Tibial nerve (tissue), 4 donors: ENCODE measurements at regions not wholly inside any gene's neighbourhood (a gene's known extent, or its start where the extent isn't known, plus 50 kb on each side); places are given as distances from the start of the nearest gene placed in this dataset.

ENCODE experiments used
- DNase-seq, 2 donors: peaks; one replicate each; pipeline ENCODE4 v3.0.0-alpha.2; 2019; ENCODE audit warnings: low spot score in 2 of 2
- H3K27ac ChIP-seq, 4 donors: fragments of 200-600 bp; sonication (generic) in 3 of 4; one replicate each; pipeline ENCODE4 v1.5.1; 2017 to 2019; ENCODE audit warnings: mild to moderate bottlenecking in 1 of 4
- H3K27me3 ChIP-seq, 2 donors: fragments of 200-600 bp; sonication (generic) in 1 of 2; one replicate each; pipeline versions ENCODE4 v1.5.1 to v1.6.0; 2017 to 2019
- H3K36me3 ChIP-seq, 3 donors: fragments of 200-600 bp; sonication (generic); one replicate each; pipeline ENCODE4 v1.5.1; 2018 to 2019
- H3K4me1 ChIP-seq, 4 donors: fragments of 200-600 bp; sonication (generic) in 3 of 4; one replicate each; pipeline ENCODE4 v1.5.1; 2017 to 2019
- H3K4me3 ChIP-seq, 4 donors: fragments of 200-600 bp; sonication (generic) in 3 of 4; one replicate each; pipeline ENCODE4 v1.5.1; 2017 to 2019; ENCODE audit warnings: mild to moderate bottlenecking in 1 of 4, moderate library complexity in 1 of 4
- H3K9me3 ChIP-seq, 4 donors: fragments of 200-600 bp; sonication (generic) in 3 of 4; one replicate each; pipeline ENCODE4 v1.5.1; 2017 to 2019
- CTCF ChIP-seq, 5 experiments: fragments of 200-600 bp in 3 of 5; fragments of 450-650 bp in 2 of 5; sonication (generic) in 3 of 5; IDR thresholded peaks; one replicate each; pipeline ENCODE4 v1.5.1; 2016 to 2019; ENCODE audit warnings: antibody characterized with exemption in 5 of 5, mild to moderate bottlenecking in 3 of 5, moderate library complexity in 2 of 5
- EP300 ChIP-seq, 2 donors: sonication (generic); formaldehyde crosslinking; IDR thresholded peaks; one replicate each; pipeline ENCODE4 v1.6.1; 2017; ENCODE audit warnings: antibody characterized with exemption in 2 of 2, mild to moderate bottlenecking in 1 of 2
- POLR2A ChIP-seq, 2 donors: fragments of 450-650 bp; IDR thresholded peaks; one replicate each; pipeline ENCODE4 v1.6.1; 2017; ENCODE audit warnings: antibody characterized with exemption in 2 of 2, mild to moderate bottlenecking in 2 of 2, moderate library complexity in 2 of 2
- WGBS, 2 donors: methylation state at CpG; one replicate each; pipeline ENCODE4 v1.1.5; 2018; 5-methylcytosine and 5-hydroxymethylcytosine counted together

GRCh38 chr2:3023531-3023930 is 354.1 kb downstream of the EIPR1 start:
- WGBS, 2 donors: 85 to 86% methylated on average over 7 of the region's 7 CpGs
- H3K4me3 ChIP-seq: no peak overlapping the region
- H3K4me1 ChIP-seq: no peaks in the 10 kb centered on the region
- no peak for TF ChIP-seq POLR2A (IDR thresholded peaks at IDR 0.05)
- TF ChIP-seq EP300 (IDR thresholded peaks at IDR 0.05): no peak
- no peak for TF ChIP-seq CTCF (IDR thresholded peaks at IDR 0.05)
- DNase-seq: no peak
- H3K27me3 ChIP-seq: no peaks in the 10 kb centered on the region
- H3K27ac ChIP-seq: no peak overlapping the region
- H3K36me3 ChIP-seq: no peaks in the 10 kb centered on the region
- H3K9me3 ChIP-seq: peaks cover 0 to 3% (median 0%) of the 10 kb centered on the region in 4 donors

GRCh38 chr2:3022841-3023372 is 354.7 kb downstream of the EIPR1 start:
- H3K27me3 ChIP-seq: no peaks in the 10 kb centered on the region
- no peak overlapping the region for H3K4me3 ChIP-seq
- H3K4me1 ChIP-seq: no peaks in the 10 kb centered on the region
- peaks cover 0 to 3% (median 0%) of the 10 kb centered on the region in 4 donors for H3K9me3 ChIP-seq
- H3K27ac ChIP-seq: no peak overlapping the region
- no peaks in the 10 kb centered on the region for H3K36me3 ChIP-seq
- no peak for TF ChIP-seq EP300 (IDR thresholded peaks at IDR 0.05)
- no peak for TF ChIP-seq POLR2A (IDR thresholded peaks at IDR 0.05)
- TF ChIP-seq CTCF (IDR thresholded peaks at IDR 0.05): no peak
- 78 to 80% methylated on average over 9 of the region's 9 CpGs for WGBS, 2 donors
- DNase-seq: no peak

GRCh38 chr2:3021720-3022119 is 355.9 kb downstream of the EIPR1 start:
- Histone ChIP-seq H3K27me3 (no peaks in the 10 kb centered on the region), H3K27ac (no peak overlapping the region), H3K9me3 (peaks cover 0 to 14% (median 0%) of the 10 kb centered on the region in 4 donors), H3K36me3 (no peaks in the 10 kb centered on the region), H3K4me1 (no peaks in the 10 kb centered on the region), H3K4me3 (no peak overlapping the region)
- no peak for DNase-seq
- TF ChIP-seq EP300 (IDR thresholded peaks at IDR 0.05): no peak
- 86 to 92% methylated on average over 8 of the region's 8 CpGs for WGBS, 2 donors

- Histone ChIP-seq H3K9me3 (peaks cover 0 to 28% (median 0%) of the 10 kb centered on the region in 4 donors), H3K27me3 (no peaks in the 10 kb centered on the region), H3K4me1 (no peaks in the 10 kb centered on the region), H3K4me3 (no peak overlapping the region), H3K27ac (no peak overlapping the region), H3K36me3 (no peaks in the 10 kb centered on the region)
- DNase-seq: no peak
- TF ChIP-seq CTCF (IDR thresholded peaks at IDR 0.05) (no peak), EP300 (IDR thresholded peaks at IDR 0.05) (no peak), POLR2A (IDR thresholded peaks at IDR 0.05) (no peak)
- 65 to 72% methylated on average over 4 of the region's 4 CpGs for WGBS, 2 donors
Observed at GRCh38 chr2:3010001-3010400, 367.6 kb downstream of the EIPR1 start.

GRCh38 chr2:3009483-3009882 is 368.1 kb downstream of the EIPR1 start:
- H3K4me1 ChIP-seq: no peaks in the 10 kb centered on the region
- no peak overlapping the region for H3K27ac ChIP-seq
- H3K27me3 ChIP-seq: no peaks in the 10 kb centered on the region
- DNase-seq: no peak
- peaks cover 0 to 26% (median 0%) of the 10 kb centered on the region in 4 donors for H3K9me3 ChIP-seq
- no peak overlapping the region for H3K4me3 ChIP-seq
- no peaks in the 10 kb centered on the region for H3K36me3 ChIP-seq
- no peak for TF ChIP-seq EP300 (IDR thresholded peaks at IDR 0.05)
- TF ChIP-seq CTCF (IDR thresholded peaks at IDR 0.05): no peak
- TF ChIP-seq POLR2A (IDR thresholded peaks at IDR 0.05): no peak
- 83 to 84% methylated on average over 6 of the region's 7 CpGs for WGBS, 2 donors

- no peak overlapping the region for H3K27ac ChIP-seq
- H3K4me3 ChIP-seq: no peak overlapping the region
- TF ChIP-seq CTCF (IDR thresholded peaks at IDR 0.05) (no peak), EP300 (IDR thresholded peaks at IDR 0.05) (no peak)
- 25 to 31% methylated on average over 8 of the region's 8 CpGs for WGBS, 2 donors
- DNase-seq: no peak
- H3K36me3 ChIP-seq: no peaks in the 10 kb centered on the region
- H3K9me3 ChIP-seq: peaks cover 0 to 22% (median 0%) of the 10 kb centered on the region in 4 donors
- H3K4me1 ChIP-seq: no peaks in the 10 kb centered on the region
- H3K27me3 ChIP-seq: no peaks in the 10 kb centered on the region
Observed at GRCh38 chr2:3009005-3009404, 368.6 kb downstream of the EIPR1 start.
